ENCODE measurements at regions not wholly inside any gene's neighbourhood (a gene's known extent, or its start where the extent isn't known, plus 50 kb on each side); places are given as distances from the start of the nearest gene placed in this dataset.

- Histone ChIP-seq H3K9ac (ENCODE audit: low read length) (no peak overlapping the region), H3K9me3 (ENCODE audit: low read length) (no peaks in the 10 kb centered on the region), H3K4me1 (ENCODE audit: insufficient read depth, low read length) (no peaks in the 10 kb centered on the region), H3K27ac (ENCODE audit: low read depth, low read length) (no peak overlapping the region), H3K4me3 (ENCODE audit: low read depth in 1 of 2, low read length in 2 of 2) (no peak overlapping the region), H3K27me3 (ENCODE audit: control insufficient read depth in 1 of 2, insufficient read depth in 2 of 2, low read length in 2 of 2) (no peaks in the 10 kb centered on the region), H3K36me3 (ENCODE audit: insufficient read depth, low read length) (no peaks in the 10 kb centered on the region)
Measured at GRCh38 chr3:41060106-41060505, 139.2 kb upstream of the CTNNB1 start.

GRCh38 chr3:41064070-41064469 lies 135.2 kb upstream of the CTNNB1 start:
- Histone ChIP-seq H3K36me3 (ENCODE audit: insufficient read depth, low read length) (no peaks in the 10 kb centered on the region), H3K9ac (ENCODE audit: low read length) (no peak overlapping the region), H3K27me3 (ENCODE audit: control insufficient read depth in 1 of 2, insufficient read depth in 2 of 2, low read length in 2 of 2) (no peaks in the 10 kb centered on the region), H3K4me3 (ENCODE audit: low read depth in 1 of 2, low read length in 2 of 2) (no peak overlapping the region), H3K27ac (ENCODE audit: low read depth, low read length) (no peak overlapping the region), H3K9me3 (ENCODE audit: low read length) (no peaks in the 10 kb centered on the region), H3K4me1 (ENCODE audit: insufficient read depth, low read length) (no peaks in the 10 kb centered on the region)

- no peaks in the 10 kb centered on the region for H3K36me3 ChIP-seq (ENCODE audit: insufficient read depth, low read length)
- no peaks in the 10 kb centered on the region for H3K27me3 ChIP-seq (ENCODE audit: control insufficient read depth in 1 of 2, insufficient read depth in 2 of 2, low read length in 2 of 2)
- H3K9ac ChIP-seq (ENCODE audit: low read length) = no peak overlapping the region
- H3K4me1 ChIP-seq (ENCODE audit: insufficient read depth, low read length) = no peaks in the 10 kb centered on the region
- no peak overlapping the region for H3K4me3 ChIP-seq (ENCODE audit: low read depth in 1 of 2, low read length in 2 of 2)
- no peaks in the 10 kb centered on the region for H3K9me3 ChIP-seq (ENCODE audit: low read length)
- no peak overlapping the region for H3K27ac ChIP-seq (ENCODE audit: low read depth, low read length)
Measured at GRCh38 chr3:41064526-41064925, 134.8 kb upstream of the CTNNB1 start.

- H3K36me3 ChIP-seq (ENCODE audit: insufficient read depth, low read length) = no peaks in the 10 kb centered on the region
- no peaks in the 10 kb centered on the region for H3K4me1 ChIP-seq (ENCODE audit: insufficient read depth, low read length)
- H3K4me3 ChIP-seq (ENCODE audit: low read depth in 1 of 2, low read length in 2 of 2) = no peak overlapping the region
- H3K27me3 ChIP-seq (ENCODE audit: control insufficient read depth in 1 of 2, insufficient read depth in 2 of 2, low read length in 2 of 2) = no peaks in the 10 kb centered on the region
- H3K27ac ChIP-seq (ENCODE audit: low read depth, low read length) = no peak overlapping the region
- no peaks in the 10 kb centered on the region for H3K9me3 ChIP-seq (ENCODE audit: low read length)
- no peak overlapping the region for H3K9ac ChIP-seq (ENCODE audit: low read length)
Measured at GRCh38 chr3:41065340-41065739, 134.0 kb upstream of the CTNNB1 start.

GRCh38 chr3:41073190-41073589 lies 126.1 kb upstream of the CTNNB1 start:
- Histone ChIP-seq H3K4me1 (ENCODE audit: insufficient read depth, low read length) (no peaks in the 10 kb centered on the region), H3K9me3 (ENCODE audit: low read length) (no peaks in the 10 kb centered on the region), H3K36me3 (ENCODE audit: insufficient read depth, low read length) (no peaks in the 10 kb centered on the region), H3K27ac (ENCODE audit: low read depth, low read length) (no peak overlapping the region), H3K9ac (ENCODE audit: low read length) (no peak overlapping the region), H3K4me3 (ENCODE audit: low read depth in 1 of 2, low read length in 2 of 2) (no peak overlapping the region), H3K27me3 (ENCODE audit: control insufficient read depth in 1 of 2, insufficient read depth in 2 of 2, low read length in 2 of 2) (no peaks in the 10 kb centered on the region)

GRCh38 chr3:41075975-41076374 lies 123.3 kb upstream of the CTNNB1 start:
- Histone ChIP-seq H3K9me3 (ENCODE audit: low read length) (no peaks in the 10 kb centered on the region), H3K36me3 (ENCODE audit: insufficient read depth, low read length) (no peaks in the 10 kb centered on the region), H3K4me1 (ENCODE audit: insufficient read depth, low read length) (no peaks in the 10 kb centered on the region), H3K9ac (ENCODE audit: low read length) (no peak overlapping the region), H3K4me3 (ENCODE audit: low read depth in 1 of 2, low read length in 2 of 2) (no peak overlapping the region), H3K27ac (ENCODE audit: low read depth, low read length) (no peak overlapping the region), H3K27me3 (ENCODE audit: control insufficient read depth in 1 of 2, insufficient read depth in 2 of 2, low read length in 2 of 2) (no peaks in the 10 kb centered on the region)

- H3K4me3 ChIP-seq (ENCODE audit: low read depth in 1 of 2, low read length in 2 of 2) = no peak overlapping the region
- no peaks in the 10 kb centered on the region for H3K27me3 ChIP-seq (ENCODE audit: control insufficient read depth in 1 of 2, insufficient read depth in 2 of 2, low read length in 2 of 2)
- no peak overlapping the region for H3K27ac ChIP-seq (ENCODE audit: low read depth, low read length)
- H3K9ac ChIP-seq (ENCODE audit: low read length) = no peak overlapping the region
- no peaks in the 10 kb centered on the region for H3K36me3 ChIP-seq (ENCODE audit: insufficient read depth, low read length)
- H3K4me1 ChIP-seq (ENCODE audit: insufficient read depth, low read length) = no peaks in the 10 kb centered on the region
- H3K9me3 ChIP-seq (ENCODE audit: low read length) = no peaks in the 10 kb centered on the region
Measured at GRCh38 chr3:41076399-41076798, 122.9 kb upstream of the CTNNB1 start.

GRCh38 chr3:41080141-41080540 lies 119.2 kb upstream of the CTNNB1 start:
- Histone ChIP-seq H3K27ac (ENCODE audit: low read depth, low read length) (no peak overlapping the region), H3K9me3 (ENCODE audit: low read length) (no peaks in the 10 kb centered on the region), H3K27me3 (ENCODE audit: control insufficient read depth in 1 of 2, insufficient read depth in 2 of 2, low read length in 2 of 2) (no peaks in the 10 kb centered on the region), H3K36me3 (ENCODE audit: insufficient read depth, low read length) (no peaks in the 10 kb centered on the region), H3K9ac (ENCODE audit: low read length) (no peak overlapping the region), H3K4me3 (ENCODE audit: low read depth in 1 of 2, low read length in 2 of 2) (no peak overlapping the region), H3K4me1 (ENCODE audit: insufficient read depth, low read length) (no peaks in the 10 kb centered on the region)

- no peaks in the 10 kb centered on the region for H3K27me3 ChIP-seq (ENCODE audit: control insufficient read depth in 1 of 2, insufficient read depth in 2 of 2, low read length in 2 of 2)
- H3K4me3 ChIP-seq (ENCODE audit: low read depth in 1 of 2, low read length in 2 of 2) = no peak overlapping the region
- no peak overlapping the region for H3K27ac ChIP-seq (ENCODE audit: low read depth, low read length)
- H3K9me3 ChIP-seq (ENCODE audit: low read length) = no peaks in the 10 kb centered on the region
- H3K4me1 ChIP-seq (ENCODE audit: insufficient read depth, low read length) = no peaks in the 10 kb centered on the region
- H3K36me3 ChIP-seq (ENCODE audit: insufficient read depth, low read length) = no peaks in the 10 kb centered on the region
- no peak overlapping the region for H3K9ac ChIP-seq (ENCODE audit: low read length)
Measured at GRCh38 chr3:41088882-41089281, 110.4 kb upstream of the CTNNB1 start.

GRCh38 chr3:41089566-41089965 lies 109.7 kb upstream of the CTNNB1 start:
- Histone ChIP-seq H3K4me1 (ENCODE audit: insufficient read depth, low read length) (no peaks in the 10 kb centered on the region), H3K9me3 (ENCODE audit: low read length) (no peaks in the 10 kb centered on the region), H3K27me3 (ENCODE audit: control insufficient read depth in 1 of 2, insufficient read depth in 2 of 2, low read length in 2 of 2) (no peaks in the 10 kb centered on the region), H3K9ac (ENCODE audit: low read length) (no peak overlapping the region), H3K27ac (ENCODE audit: low read depth, low read length) (no peak overlapping the region), H3K36me3 (ENCODE audit: insufficient read depth, low read length) (no peaks in the 10 kb centered on the region), H3K4me3 (ENCODE audit: low read depth in 1 of 2, low read length in 2 of 2) (no peak overlapping the region)

GRCh38 chr3:41092844-41093243 lies 106.5 kb upstream of the CTNNB1 start:
- H3K27ac ChIP-seq (ENCODE audit: low read depth, low read length) = no peak overlapping the region
- H3K27me3 ChIP-seq (ENCODE audit: control insufficient read depth in 1 of 2, insufficient read depth in 2 of 2, low read length in 2 of 2) = no peaks in the 10 kb centered on the region
- no peaks in the 10 kb centered on the region for H3K36me3 ChIP-seq (ENCODE audit: insufficient read depth, low read length)
- H3K9me3 ChIP-seq (ENCODE audit: low read length) = no peaks in the 10 kb centered on the region
- H3K4me3 ChIP-seq (ENCODE audit: low read depth in 1 of 2, low read length in 2 of 2) = no peak overlapping the region
- H3K9ac ChIP-seq (ENCODE audit: low read length) = no peak overlapping the region
- no peaks in the 10 kb centered on the region for H3K4me1 ChIP-seq (ENCODE audit: insufficient read depth, low read length)

- H3K36me3 ChIP-seq (ENCODE audit: insufficient read depth, low read length) = no peaks in the 10 kb centered on the region
- H3K9me3 ChIP-seq (ENCODE audit: low read length) = no peaks in the 10 kb centered on the region
- H3K9ac ChIP-seq (ENCODE audit: low read length) = no peak overlapping the region
- no peaks in the 10 kb centered on the region for H3K27me3 ChIP-seq (ENCODE audit: control insufficient read depth in 1 of 2, insufficient read depth in 2 of 2, low read length in 2 of 2)
- H3K27ac ChIP-seq (ENCODE audit: low read depth, low read length) = no peak overlapping the region
- H3K4me1 ChIP-seq (ENCODE audit: insufficient read depth, low read length) = no peaks in the 10 kb centered on the region
- H3K4me3 ChIP-seq (ENCODE audit: low read depth in 1 of 2, low read length in 2 of 2) = no peak overlapping the region
Measured at GRCh38 chr3:41093476-41093875, 105.8 kb upstream of the CTNNB1 start.
